ENCODE measurements at regions not wholly inside any gene's neighbourhood (a gene's known extent, or its start where the extent isn't known, plus 50 kb on each side); places are given as distances from the start of the nearest gene placed in this dataset.

DNA sequence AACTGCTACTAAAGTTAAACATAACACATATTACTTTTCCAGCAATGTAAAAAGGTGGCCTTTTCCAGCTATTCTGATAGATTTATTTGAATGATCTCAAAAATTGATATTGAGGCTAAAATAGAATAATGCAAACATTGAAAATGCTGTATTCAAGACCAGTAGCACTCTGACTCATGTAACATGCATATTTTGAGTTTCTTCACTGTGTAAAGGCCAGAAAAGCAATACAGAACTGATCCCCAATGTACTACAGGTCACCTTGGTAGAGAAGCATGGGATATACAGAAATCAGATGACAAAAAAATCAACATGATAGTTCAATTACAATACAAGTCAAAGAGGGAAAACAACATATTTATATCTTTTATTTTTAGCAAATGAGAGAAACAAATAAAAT lies 419.6 kb downstream of the DIPK2A start:
- no peak for TF ChIP-seq JUND (IDR thresholded peaks at IDR 0.05; ENCODE audit: low read depth)
- in situ Hi-C loops (cut with HindIII; ENCODE audit: low pct_unique_long_range_greater_than_20kb, low sequenced_read_pairs) = no loop called here

DNA sequence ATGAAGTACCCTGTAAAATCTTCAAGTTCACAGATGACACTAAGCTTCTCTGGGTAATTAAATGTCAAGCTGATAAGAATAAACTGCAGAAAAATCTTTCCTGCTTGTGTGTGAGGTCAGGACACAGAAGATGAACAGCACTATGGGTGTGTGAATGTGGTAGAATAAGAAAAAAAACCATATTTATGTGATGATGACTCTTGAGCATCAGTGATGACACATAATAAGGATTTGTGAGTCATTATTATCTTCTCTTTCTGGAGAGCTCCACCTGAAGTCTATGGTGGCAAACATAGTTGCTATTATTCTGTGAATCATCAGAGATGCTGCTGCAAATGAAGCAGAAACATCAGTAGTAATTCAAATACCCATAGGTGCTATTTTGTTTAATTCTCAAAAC lies 422.4 kb downstream of the DIPK2A start:
- in situ Hi-C loops (cut with HindIII; ENCODE audit: low pct_unique_long_range_greater_than_20kb, low sequenced_read_pairs) = no loop called here
- no peak for TF ChIP-seq JUND (IDR thresholded peaks at IDR 0.05; ENCODE audit: low read depth)
- DNase-seq (ENCODE audit: low read depth in 1 of 2, low spot score in 1 of 2) = no peak

More for the DNA sequence above, 419.6 kb downstream of the DIPK2A start:
- DNase-seq (ENCODE audit: low read depth in 1 of 2, low spot score in 1 of 2) = no peak

DNA sequence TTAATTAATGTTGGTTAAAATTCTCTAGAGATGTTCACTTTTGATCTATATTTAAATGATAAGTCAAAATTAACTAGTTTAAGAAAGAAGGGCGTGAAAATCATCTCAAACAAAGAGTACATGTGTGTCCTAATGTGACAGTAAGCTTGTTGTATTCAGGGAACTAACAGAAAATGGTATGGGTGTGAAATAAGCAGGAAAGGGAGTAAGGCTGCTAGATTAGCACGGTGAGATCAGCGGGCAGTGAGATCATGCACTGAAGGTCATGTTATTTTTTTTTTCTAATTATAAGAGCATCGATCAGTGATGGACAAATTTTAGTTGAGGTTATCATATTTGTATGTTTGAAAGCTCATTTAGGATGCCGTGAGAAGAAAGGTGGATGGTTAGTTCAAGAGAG lies 430.8 kb downstream of the DIPK2A start:
- no peak for TF ChIP-seq JUND (IDR thresholded peaks at IDR 0.05; ENCODE audit: low read depth)
- no peak for DNase-seq (ENCODE audit: low read depth in 1 of 2, low spot score in 1 of 2)
- in situ Hi-C loops (cut with HindIII; ENCODE audit: low pct_unique_long_range_greater_than_20kb, low sequenced_read_pairs) = no loop called here

DNA sequence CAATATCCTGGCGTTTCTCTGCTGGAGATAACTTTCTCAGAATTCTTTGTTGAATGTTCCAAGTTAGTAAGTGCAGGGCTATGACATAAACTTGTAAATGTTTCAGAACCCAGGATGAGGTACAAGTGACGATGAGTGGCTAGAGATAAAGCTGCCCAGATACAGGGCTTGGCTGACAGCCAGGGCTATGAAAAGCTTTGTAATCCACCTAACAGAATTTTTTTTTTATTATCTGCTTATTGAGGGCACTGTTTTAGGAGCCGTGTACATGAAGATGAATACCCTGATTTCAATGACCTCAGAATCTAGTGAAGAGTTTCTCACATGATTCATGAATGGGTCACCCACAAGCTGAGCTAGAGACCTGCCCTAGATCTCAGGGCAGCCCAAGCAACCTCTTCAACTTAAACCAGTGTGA lies 431.4 kb downstream of the DIPK2A start:
- DNase-seq (ENCODE audit: low read depth in 1 of 2, low spot score in 1 of 2) = no peak
- in situ Hi-C loops (cut with HindIII; ENCODE audit: low pct_unique_long_range_greater_than_20kb, low sequenced_read_pairs) = no loop called here
- no peak for TF ChIP-seq JUND (IDR thresholded peaks at IDR 0.05; ENCODE audit: low read depth)

DNA sequence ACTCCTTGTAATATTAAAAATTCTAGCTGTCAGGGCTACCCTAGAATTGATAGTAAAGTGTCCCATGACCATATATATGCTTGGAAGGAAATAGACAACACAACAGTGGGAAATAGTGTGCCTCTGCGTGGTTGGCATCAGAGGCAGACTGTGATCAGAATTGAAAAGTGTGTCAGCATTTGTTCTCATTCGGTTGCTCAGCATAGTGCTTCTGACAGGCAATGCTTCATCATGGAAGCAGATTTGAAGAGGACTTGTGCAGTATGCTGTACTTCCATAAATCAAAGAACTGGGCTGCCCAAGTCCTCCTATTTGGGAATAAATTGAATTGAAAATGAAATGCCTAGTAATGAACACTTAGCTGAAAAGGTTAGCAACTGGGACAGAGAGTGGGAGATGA lies 435.7 kb downstream of the DIPK2A start:
- in situ Hi-C loops (cut with HindIII; ENCODE audit: low pct_unique_long_range_greater_than_20kb, low sequenced_read_pairs) = no loop called here
- no peak for TF ChIP-seq JUND (IDR thresholded peaks at IDR 0.05; ENCODE audit: low read depth)
- no peak for DNase-seq (ENCODE audit: low read depth in 1 of 2, low spot score in 1 of 2)

DNA sequence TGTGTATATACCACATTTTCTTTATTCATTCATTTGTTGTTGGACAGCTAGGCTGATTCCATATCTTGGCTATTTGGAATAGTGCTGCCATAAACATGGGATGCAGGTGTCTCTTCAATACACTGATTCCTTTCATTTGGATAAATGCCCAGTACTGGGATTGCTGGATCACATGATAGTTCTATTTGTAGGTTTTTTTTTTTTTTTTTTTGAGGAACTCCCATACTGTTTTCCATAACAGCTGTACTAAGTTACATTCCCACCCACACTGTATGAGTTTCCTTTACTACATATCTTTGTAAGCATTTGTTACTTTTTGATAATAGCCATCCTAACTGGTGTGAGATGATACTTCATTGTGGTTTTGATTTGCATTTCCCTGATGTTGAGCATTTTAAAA lies 437.7 kb downstream of the DIPK2A start:
- no peak for DNase-seq (ENCODE audit: low read depth in 1 of 2, low spot score in 1 of 2)
- TF ChIP-seq JUND (IDR thresholded peaks at IDR 0.05; ENCODE audit: low read depth) = no peak
- in situ Hi-C loops (cut with HindIII; ENCODE audit: low pct_unique_long_range_greater_than_20kb, low sequenced_read_pairs) = no loop called here

DNA sequence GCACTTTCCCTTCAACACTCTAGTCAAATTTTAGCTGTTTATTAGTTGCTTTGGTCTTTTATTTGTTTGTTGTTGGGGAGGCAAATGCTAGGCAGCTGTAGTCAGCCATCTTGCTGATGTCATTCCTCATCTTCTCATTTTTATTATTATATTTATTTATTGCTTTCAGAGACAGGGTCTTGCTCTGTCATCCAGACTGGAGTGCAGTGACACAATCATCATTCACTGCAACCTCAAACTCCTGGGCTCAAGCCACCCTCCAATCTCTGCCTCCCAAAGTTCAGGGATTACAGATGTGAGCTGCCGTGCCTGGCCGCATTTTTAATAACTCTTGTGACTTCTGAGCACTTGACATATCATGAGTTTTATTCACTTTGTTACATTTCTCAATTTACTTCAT lies 441.4 kb downstream of the DIPK2A start:
- TF ChIP-seq JUND (IDR thresholded peaks at IDR 0.05; ENCODE audit: low read depth) = no peak
- in situ Hi-C loops (cut with HindIII; ENCODE audit: low pct_unique_long_range_greater_than_20kb, low sequenced_read_pairs) = no loop called here
- DNase-seq (ENCODE audit: low read depth in 1 of 2, low spot score in 1 of 2) = no peak

DNA sequence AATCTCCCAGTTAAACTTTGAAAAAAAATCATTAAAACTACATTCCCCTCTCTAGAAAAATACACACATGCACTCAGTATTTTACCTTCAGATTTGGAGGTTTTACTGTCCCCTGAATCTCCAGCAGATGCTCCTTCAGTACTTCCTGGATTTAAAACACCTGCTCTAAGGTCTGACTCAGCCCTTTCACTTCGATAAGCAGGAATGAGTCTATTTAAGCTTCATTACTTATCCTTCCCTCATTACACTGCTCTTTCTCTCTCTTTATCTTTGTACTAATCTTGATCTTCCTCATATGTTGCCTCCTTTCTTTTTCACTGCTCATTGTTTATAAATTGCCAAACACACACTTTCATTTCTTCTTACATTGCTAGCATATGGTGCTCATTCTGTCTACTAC lies 443.9 kb downstream of the DIPK2A start:
- DNase-seq (ENCODE audit: low read depth in 1 of 2, low spot score in 1 of 2) = no peak
- in situ Hi-C loops (cut with HindIII; ENCODE audit: low pct_unique_long_range_greater_than_20kb, low sequenced_read_pairs) = no loop called here

DNA sequence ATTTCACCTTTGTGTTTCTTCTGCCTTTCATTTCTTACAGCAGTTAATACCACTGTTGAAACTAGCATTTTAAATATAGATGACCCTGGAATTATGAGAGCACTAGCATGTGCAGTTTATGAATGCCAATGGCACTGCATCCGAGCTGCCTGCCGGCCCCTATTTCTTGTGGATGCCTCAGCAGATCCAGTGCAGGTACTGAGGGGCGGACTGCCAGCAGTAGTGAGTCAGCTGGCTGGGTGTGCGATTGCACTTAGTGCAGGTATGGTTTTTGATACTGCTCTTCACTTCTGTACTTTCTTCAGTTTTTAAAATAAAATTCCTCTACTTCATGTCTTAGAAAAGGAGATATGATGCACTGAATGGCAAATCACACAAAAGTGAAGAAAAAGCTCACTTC lies 453.0 kb downstream of the DIPK2A start:
- TF ChIP-seq JUND (IDR thresholded peaks at IDR 0.05; ENCODE audit: low read depth) = no peak
- DNase-seq (ENCODE audit: low read depth in 1 of 2, low spot score in 1 of 2) = no peak
- in situ Hi-C loops (cut with HindIII; ENCODE audit: low pct_unique_long_range_greater_than_20kb, low sequenced_read_pairs) = no loop called here

More for the DNA sequence above, 443.9 kb downstream of the DIPK2A start:
- TF ChIP-seq JUND (IDR thresholded peaks at IDR 0.05; ENCODE audit: low read depth) = no peak

DNA sequence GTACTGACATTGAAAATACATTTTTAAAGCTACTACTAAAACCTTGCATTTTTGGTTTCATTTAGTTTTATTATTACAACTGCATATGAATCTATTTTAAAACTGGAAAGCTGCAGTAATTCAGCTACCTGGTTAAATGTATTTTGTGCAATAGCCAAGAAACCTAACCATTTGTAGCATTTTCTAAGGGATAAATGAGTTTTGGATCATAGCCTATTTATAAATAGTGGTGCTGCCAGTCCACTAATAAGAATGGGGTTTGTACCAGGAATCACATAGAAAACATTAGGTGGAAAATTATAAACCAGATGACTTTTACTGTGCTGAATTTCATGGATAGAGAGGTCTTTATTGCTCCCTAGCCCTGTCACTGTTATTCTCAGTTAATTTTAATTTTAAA lies 454.7 kb downstream of the DIPK2A start:
- in situ Hi-C loops (cut with HindIII; ENCODE audit: low pct_unique_long_range_greater_than_20kb, low sequenced_read_pairs) = no loop called here
- DNase-seq (ENCODE audit: low read depth in 1 of 2, low spot score in 1 of 2) = no peak
- TF ChIP-seq JUND (IDR thresholded peaks at IDR 0.05; ENCODE audit: low read depth) = no peak

DNA sequence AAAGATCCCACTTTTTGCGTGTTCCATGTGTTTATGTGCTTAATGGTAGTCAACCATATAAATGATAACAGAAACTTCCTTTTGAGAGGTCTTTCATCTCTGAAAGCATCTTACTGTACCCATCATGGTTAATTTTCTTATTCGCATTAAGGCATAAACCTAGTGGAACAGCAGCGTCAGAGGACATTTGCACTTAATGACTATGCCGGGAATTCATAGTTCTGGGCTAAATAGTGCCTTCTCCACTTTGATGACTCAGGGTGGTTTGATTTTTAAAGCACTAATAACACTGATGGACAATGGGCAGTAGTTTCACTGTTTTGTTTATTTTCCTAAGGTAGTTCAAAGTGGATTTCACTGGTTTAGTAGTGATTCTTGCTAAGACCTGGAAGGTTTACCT lies 455.3 kb downstream of the DIPK2A start:
- TF ChIP-seq JUND (IDR thresholded peaks at IDR 0.05; ENCODE audit: low read depth) = no peak
- no peak for DNase-seq (ENCODE audit: low read depth in 1 of 2, low spot score in 1 of 2)
- in situ Hi-C loops (cut with HindIII; ENCODE audit: low pct_unique_long_range_greater_than_20kb, low sequenced_read_pairs) = no loop called here

DNA sequence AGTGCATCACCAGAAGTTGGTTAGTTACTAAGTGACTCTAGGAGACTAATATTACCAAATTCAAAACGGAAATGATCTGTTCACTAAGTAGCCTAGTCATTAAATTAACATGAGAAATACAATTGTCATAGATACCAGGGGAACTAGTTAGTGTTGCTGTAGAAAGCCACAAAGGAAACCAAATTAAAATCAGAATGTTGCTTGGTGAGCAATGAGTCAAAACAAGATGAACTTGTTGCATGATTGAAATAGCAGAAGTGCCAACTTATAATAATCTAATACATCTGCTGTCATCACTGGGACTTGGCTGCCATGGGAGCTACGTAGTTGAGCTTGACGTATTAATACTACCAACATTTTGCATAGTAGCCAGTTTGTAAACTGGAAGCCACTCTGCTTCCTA lies 458.1 kb downstream of the DIPK2A start:
- DNase-seq (ENCODE audit: low read depth in 1 of 2, low spot score in 1 of 2) = no peak
- in situ Hi-C loops (cut with HindIII; ENCODE audit: low pct_unique_long_range_greater_than_20kb, low sequenced_read_pairs) = no loop called here
- no peak for TF ChIP-seq JUND (IDR thresholded peaks at IDR 0.05; ENCODE audit: low read depth)

DNA sequence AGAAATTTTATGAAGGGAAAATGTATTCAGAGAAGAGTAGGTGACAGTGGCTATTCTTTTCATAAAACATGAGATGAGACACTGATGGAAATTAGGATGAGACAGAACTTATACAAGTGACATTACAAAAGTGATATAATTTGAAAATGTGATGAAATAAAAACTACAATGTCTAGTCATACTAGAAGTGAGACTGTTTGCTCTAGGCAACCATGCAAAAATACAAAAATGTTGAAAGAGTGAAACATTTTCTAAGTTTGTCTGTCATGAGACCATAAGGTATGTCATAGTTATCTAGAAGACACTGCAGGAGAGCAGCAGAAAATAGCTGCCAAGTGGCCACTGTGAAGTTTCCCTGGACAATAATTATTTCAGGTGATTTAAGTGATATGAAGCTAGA lies 459.5 kb downstream of the DIPK2A start:
- DNase-seq (ENCODE audit: low read depth in 1 of 2, low spot score in 1 of 2) = no peak
- in situ Hi-C loops (cut with HindIII; ENCODE audit: low pct_unique_long_range_greater_than_20kb, low sequenced_read_pairs) = no loop called here
- no peak for TF ChIP-seq JUND (IDR thresholded peaks at IDR 0.05; ENCODE audit: low read depth)

DNA sequence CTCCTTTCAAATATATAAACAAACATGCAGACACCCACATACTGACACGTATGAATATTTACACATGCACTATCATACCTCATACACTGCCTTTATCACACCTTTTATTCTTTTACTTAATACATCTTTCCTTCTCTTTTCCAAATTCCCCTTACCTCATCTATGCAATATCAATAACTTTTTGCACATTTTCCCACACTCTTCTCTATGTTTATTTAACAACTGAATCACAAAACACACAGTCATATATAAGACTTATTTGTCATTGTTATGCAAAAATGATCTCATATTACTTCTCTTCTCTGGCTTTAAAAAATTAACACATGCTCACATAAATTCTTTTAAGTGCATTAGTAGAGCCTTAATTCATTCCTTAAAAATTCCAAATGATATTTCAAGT lies 461.4 kb downstream of the DIPK2A start:
- no peak for TF ChIP-seq JUND (IDR thresholded peaks at IDR 0.05; ENCODE audit: low read depth)
- DNase-seq (ENCODE audit: low read depth in 1 of 2, low spot score in 1 of 2) = no peak
- in situ Hi-C loops (cut with HindIII; ENCODE audit: low pct_unique_long_range_greater_than_20kb, low sequenced_read_pairs) = no loop called here
